NB4 (cell line): ENCODE measurements at regions not wholly inside any gene's neighbourhood (a gene's known extent, or its start where the extent isn't known, plus 50 kb on each side); places are given as distances from the start of the nearest gene placed in this dataset.

ENCODE experiments used
- DNase-seq: peaks from one replicate; pipeline ENCODE4 v3.0.0; 2010; ENCODE audit warnings: low read depth
- H3K4me3 ChIP-seq: one replicate; pipeline ENCODE4 v1.5.1; 2011; ENCODE audit warnings: mild to moderate bottlenecking, low read depth, low read length, moderate library complexity
- MAX ChIP-seq: IDR thresholded peaks from 2 replicates; pipeline ENCODE4 v1.6.1; 2011; ENCODE audit warnings: low read depth, low read length
- MYC ChIP-seq: IDR thresholded peaks from 2 replicates; pipeline ENCODE4 v1.6.1; 2011; ENCODE audit warnings: low read depth, low read length
- POLR2A ChIP-seq: IDR thresholded peaks from 2 replicates; pipeline ENCODE4 v1.6.1; 2011; ENCODE audit warnings: mild to moderate bottlenecking; ENCODE audit not compliant: insufficient read length; ENCODE audit errors: extremely low read depth
- TF ChIP-seq, protein P1 (sequence below): IDR thresholded peaks from one replicate; pipeline ENCODE4 v1.5.1; 2012; ENCODE audit warnings: low read depth, low read length

DNA sequence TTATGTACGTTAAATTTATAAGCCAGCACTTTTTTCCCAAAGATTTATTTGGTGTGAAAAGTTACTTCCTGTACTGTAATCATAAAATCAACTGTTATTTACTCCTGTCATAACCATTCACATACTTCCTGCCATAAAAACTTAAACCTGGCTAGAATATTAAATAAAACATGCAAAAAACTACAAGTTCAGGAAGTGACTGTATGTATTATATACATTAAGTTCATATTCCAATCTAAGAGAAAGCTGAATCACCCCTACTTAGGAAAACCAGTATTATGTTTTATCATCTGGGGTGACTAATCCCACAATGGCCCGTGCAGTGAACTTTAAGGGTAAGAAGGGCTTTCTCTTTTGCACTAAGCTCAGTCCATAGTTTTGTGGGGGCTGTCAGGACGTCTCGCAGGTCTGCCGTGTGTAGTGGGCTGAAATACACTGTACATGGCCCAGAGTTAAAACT, 183.7 kb upstream of the KLF14 start:
- TF ChIP-seq POLR2A (no peak), MAX (no peak), MYC (no peak)
- TF ChIP-seq, protein P1, sequence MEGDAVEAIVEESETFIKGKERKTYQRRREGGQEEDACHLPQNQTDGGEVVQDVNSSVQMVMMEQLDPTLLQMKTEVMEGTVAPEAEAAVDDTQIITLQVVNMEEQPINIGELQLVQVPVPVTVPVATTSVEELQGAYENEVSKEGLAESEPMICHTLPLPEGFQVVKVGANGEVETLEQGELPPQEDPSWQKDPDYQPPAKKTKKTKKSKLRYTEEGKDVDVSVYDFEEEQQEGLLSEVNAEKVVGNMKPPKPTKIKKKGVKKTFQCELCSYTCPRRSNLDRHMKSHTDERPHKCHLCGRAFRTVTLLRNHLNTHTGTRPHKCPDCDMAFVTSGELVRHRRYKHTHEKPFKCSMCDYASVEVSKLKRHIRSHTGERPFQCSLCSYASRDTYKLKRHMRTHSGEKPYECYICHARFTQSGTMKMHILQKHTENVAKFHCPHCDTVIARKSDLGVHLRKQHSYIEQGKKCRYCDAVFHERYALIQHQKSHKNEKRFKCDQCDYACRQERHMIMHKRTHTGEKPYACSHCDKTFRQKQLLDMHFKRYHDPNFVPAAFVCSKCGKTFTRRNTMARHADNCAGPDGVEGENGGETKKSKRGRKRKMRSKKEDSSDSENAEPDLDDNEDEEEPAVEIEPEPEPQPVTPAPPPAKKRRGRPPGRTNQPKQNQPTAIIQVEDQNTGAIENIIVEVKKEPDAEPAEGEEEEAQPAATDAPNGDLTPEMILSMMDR: no peak
- H3K4me3 ChIP-seq: no peak overlapping the region
- peak; percentile 59 for DNase-seq

DNA sequence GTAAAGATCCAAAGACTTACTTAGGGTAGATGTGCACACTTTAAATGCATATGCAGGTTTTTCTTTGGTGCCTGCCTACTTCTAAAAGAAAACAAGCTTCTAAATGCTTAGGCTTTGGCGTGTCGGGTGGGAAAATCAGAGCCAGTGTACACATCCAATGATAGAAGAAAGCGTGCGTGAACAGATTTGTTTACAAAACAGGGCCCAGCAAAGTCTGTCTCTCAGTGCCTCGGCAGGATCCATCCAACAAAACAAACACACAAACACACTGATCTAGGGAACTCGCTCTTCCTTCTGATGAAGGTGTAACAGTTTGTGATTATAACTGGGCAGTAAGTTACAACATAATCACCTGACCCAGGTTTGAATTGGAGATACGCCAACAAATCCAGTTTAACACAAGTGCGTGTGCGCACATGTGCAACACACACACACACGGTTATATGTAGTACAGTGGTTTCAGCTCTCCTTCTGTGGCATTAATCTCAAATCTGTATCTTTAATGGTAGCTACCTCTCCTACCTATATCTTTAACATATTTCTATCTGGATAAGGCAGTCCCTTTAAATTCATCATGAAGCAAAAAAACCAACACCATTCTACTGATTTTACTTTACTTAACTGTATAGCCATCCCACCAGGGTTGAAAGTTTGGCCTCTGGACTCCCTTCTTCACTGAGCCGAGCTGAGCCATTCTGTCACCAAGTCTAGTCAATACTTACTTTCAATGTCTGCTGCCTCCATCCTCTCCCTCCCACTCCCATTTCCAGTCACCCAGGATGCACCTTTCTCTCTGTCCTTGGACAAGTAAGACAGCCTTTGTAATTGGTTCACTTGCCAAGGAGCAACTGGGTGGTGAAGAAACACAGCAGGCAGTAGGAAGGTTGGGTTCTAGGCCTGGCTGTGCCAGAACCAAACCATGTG, 184.4 kb upstream of the KLF14 start:
- no peak for DNase-seq
- no peak overlapping the region for H3K4me3 ChIP-seq
- TF ChIP-seq MYC (no peak), MAX (no peak), POLR2A (no peak)
- TF ChIP-seq, protein P1: no peak

DNA sequence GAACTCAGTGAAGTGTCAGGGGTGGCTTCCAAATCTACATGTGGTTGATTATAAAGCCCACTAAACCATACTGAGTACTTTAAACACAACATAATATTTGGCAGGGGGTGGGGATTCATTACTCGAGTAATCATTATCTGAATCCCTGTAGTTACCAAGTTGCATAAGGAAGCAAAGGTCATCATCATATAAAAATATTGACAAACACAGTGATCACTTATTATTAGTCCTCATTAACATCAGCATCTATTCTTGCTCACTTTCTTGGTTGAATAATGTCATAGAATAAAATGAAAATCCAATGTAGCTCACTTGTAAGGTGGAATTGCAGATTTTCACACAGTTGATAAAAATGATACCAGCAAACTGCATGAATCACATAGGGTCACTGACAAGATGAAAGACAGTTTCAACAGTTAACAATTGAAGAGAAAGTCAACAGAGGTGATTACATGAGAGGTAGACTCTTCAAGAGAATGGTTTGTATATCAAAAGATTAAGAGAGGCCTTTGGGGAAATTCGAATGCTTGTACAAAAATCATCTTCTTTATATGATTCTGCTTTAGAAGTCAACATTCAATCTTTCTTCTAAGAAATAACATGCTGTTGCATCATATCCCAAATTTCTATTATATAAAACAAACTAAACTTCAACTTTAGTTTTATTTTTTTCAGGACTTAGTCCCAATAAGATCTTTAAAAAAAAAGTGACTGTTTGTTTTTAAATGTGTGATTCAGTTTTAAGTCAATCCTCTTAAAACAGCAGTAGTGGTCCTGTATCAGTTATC, 185.5 kb upstream of the KLF14 start:
- no peak overlapping the region for H3K4me3 ChIP-seq
- DNase-seq: no peak
- TF ChIP-seq MAX (no peak), MYC (no peak), POLR2A (no peak)
- TF ChIP-seq, protein P1: no peak

- no peak for DNase-seq
- no peak for TF ChIP-seq POLR2A
- H3K4me3 ChIP-seq: no peak overlapping the region
Measured at GRCh38 chr7:130920122-130920521, 186.1 kb upstream of the KLF14 start.

DNA sequence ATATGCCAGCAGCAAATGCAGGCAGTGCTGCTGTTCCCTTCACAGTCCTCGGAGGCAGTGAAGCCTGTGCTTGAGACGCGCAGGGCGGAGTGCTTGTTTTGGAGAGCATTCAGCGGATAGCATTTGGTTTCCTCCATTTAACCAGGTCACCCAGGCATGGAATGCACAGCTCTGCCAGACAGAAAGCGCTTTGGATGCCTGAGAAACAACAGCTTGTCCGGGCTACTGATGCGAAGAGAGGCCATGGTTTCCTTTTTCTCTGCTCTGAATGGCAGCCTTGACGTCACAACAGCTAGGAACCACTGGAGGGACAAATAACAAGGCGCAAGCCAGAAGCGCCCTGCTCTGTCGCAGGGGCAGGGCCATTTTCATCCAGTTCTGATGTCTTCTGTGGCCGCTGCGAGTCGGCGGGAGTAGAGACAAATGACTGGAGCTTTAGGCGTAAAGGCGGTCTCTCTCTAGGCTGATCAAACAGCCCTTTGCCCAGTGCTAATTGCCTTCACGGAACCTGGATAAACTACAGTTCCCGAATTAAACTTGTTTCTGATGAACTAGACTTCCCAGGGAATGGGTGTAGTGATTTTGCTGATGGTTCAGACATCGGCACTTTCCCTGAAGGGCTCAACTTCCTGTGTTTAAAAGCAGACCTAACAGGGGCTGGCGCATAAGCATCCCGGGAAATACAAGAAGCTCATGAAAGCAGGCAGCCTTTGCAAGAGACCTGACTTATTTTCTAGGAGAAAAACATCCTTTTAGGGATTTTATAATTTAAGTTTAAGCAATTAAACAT, 187.6 kb upstream of the KLF14 start:
- TF ChIP-seq POLR2A (no peak), MYC (no peak), MAX (no peak)
- TF ChIP-seq, protein P1: no peak
- no peak for DNase-seq
- H3K4me3 ChIP-seq: no peak overlapping the region
